Stimulated activated CD8-positive, alpha-beta memory T cell treated with anti-CD3 and anti-CD28 coated beads, Interleukin-15, amount 100 ng/mL, for 48 hours (primary cell): ENCODE measurements at regions not wholly inside any gene's neighbourhood (a gene's known extent, or its start where the extent isn't known, plus 50 kb on each side); places are given as distances from the start of the nearest gene placed in this dataset.

Experiments
- DNase-seq, 2 donors: peaks; one replicate each; pipeline ENCODE4 v3.0.0-alpha.2; 2020; ENCODE audit warnings: low read depth in 2 of 2

GRCh38 chr3:124243177-124243859, 251.4 kb upstream of the ROPN1 start:
- no peak for DNase-seq

- DNase-seq: no peak
These were observed 254.5 kb upstream of the ROPN1 start for GRCh38 chr3:124246376-124246775.

- DNase-seq: no peak
These were observed 255.0 kb upstream of the ROPN1 start for GRCh38 chr3:124246949-124247348.

- no peak for DNase-seq
These were observed 256.6 kb upstream of the ROPN1 start for GRCh38 chr3:124248471-124249028.

- DNase-seq: no peak
These were observed 257.1 kb upstream of the ROPN1 start for GRCh38 chr3:124249038-124249437.

- no peak for DNase-seq
These were observed 258.1 kb upstream of the ROPN1 start for GRCh38 chr3:124250053-124250452.

GRCh38 chr3:124256156-124256555, 264.2 kb upstream of the ROPN1 start:
- no peak for DNase-seq

GRCh38 chr3:124256599-124256998, 264.7 kb upstream of the ROPN1 start:
- no peak for DNase-seq

GRCh38 chr3:124257336-124257864, 265.5 kb upstream of the ROPN1 start:
- DNase-seq: no peak

GRCh38 chr3:124258057-124258500, 266.2 kb upstream of the ROPN1 start:
- DNase-seq: no peak

- no peak for DNase-seq
These were observed 268.4 kb upstream of the ROPN1 start for GRCh38 chr3:124260206-124260915.

- no peak for DNase-seq
These were observed 269.4 kb upstream of the ROPN1 start for GRCh38 chr3:124261306-124261705.

- no peak for DNase-seq
These were observed 271.2 kb upstream of the ROPN1 start for GRCh38 chr3:124263168-124263567.

GRCh38 chr3:124264346-124264745, 272.4 kb upstream of the ROPN1 start:
- DNase-seq: no peak

GRCh38 chr3:124266487-124266886, 274.6 kb upstream of the ROPN1 start:
- DNase-seq: no peak

GRCh38 chr3:124267406-124267805, 275.5 kb upstream of the ROPN1 start:
- no peak for DNase-seq

GRCh38 chr3:124268355-124268754, 276.4 kb upstream of the ROPN1 start:
- DNase-seq: no peak

GRCh38 chr3:124269619-124270018, 277.7 kb upstream of the ROPN1 start:
- DNase-seq: no peak

GRCh38 chr3:124272605-124273151, 280.8 kb upstream of the ROPN1 start:
- DNase-seq: no peak

- no peak for DNase-seq
These were observed 281.7 kb upstream of the ROPN1 start for GRCh38 chr3:124273651-124274050.

- DNase-seq: no peak
These were observed 282.1 kb upstream of the ROPN1 start for GRCh38 chr3:124274051-124274450.

GRCh38 chr3:124275412-124275811, 283.5 kb upstream of the ROPN1 start:
- DNase-seq: no peak

GRCh38 chr3:124276133-124276532, 284.2 kb upstream of the ROPN1 start:
- DNase-seq: no peak
